NT2/D1 (cell line): ENCODE measurements at regions not wholly inside any gene's neighbourhood (a gene's known extent, or its start where the extent isn't known, plus 50 kb on each side); places are given as distances from the start of the nearest gene placed in this dataset.

Source experiments
- YY1 ChIP-seq: IDR thresholded peaks from 2 replicates; pipeline ENCODE4 v1.6.1; 2011; ENCODE audit not compliant: insufficient read length, insufficient read depth
- ZNF274 ChIP-seq: IDR thresholded peaks from 2 replicates; pipeline ENCODE4 v1.6.1; 2011; ENCODE audit warnings: mild to moderate bottlenecking, low read depth, low read length

DNA sequence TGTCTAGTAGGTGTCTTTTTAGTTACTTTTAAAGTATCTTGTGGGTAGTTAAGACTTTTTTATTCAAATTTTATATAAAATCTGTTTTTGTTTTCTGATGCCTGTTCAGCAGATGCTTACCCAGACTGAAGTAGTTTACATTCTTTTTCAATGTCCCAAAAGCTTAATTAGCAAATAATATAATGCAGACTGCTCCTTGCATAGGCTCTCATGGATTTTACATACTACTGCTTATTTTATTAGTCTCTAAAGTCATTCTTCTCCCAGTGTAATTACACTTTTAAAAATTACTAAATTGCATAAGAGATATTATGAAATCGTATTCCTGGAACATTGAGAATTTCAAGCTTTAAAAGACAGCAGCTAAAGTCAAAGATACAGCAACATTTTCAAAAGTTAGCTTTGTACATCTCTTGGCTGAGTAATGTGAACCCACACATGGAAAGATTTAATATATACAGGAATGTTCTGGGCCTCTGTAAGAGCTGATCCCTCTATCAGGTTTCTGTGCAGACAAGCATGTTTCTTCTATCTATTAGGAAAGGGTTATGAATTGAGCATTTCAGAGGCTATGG, 148.4 kb upstream of the SPRY1 start:
- TF ChIP-seq ZNF274, result no peak
- TF ChIP-seq YY1, result no peak
